ENCODE measurements at regions not wholly inside any gene's neighbourhood (a gene's known extent, or its start where the extent isn't known, plus 50 kb on each side); places are given as distances from the start of the nearest gene placed in this dataset.

- TF ChIP-seq, protein P1, sequence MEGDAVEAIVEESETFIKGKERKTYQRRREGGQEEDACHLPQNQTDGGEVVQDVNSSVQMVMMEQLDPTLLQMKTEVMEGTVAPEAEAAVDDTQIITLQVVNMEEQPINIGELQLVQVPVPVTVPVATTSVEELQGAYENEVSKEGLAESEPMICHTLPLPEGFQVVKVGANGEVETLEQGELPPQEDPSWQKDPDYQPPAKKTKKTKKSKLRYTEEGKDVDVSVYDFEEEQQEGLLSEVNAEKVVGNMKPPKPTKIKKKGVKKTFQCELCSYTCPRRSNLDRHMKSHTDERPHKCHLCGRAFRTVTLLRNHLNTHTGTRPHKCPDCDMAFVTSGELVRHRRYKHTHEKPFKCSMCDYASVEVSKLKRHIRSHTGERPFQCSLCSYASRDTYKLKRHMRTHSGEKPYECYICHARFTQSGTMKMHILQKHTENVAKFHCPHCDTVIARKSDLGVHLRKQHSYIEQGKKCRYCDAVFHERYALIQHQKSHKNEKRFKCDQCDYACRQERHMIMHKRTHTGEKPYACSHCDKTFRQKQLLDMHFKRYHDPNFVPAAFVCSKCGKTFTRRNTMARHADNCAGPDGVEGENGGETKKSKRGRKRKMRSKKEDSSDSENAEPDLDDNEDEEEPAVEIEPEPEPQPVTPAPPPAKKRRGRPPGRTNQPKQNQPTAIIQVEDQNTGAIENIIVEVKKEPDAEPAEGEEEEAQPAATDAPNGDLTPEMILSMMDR (IDR thresholded peaks at IDR 0.05; ENCODE audit: insufficient read depth, low read length): peak; percentile 8
- peak; percentile 89 for DNase-seq (ENCODE audit: low read depth)
- H3K4me3 ChIP-seq (ENCODE audit: low read depth, low read length): no peak overlapping the region
Observed at GRCh38 chr4:4659871-4660651, 118.2 kb upstream of the STX18 start.

DNA sequence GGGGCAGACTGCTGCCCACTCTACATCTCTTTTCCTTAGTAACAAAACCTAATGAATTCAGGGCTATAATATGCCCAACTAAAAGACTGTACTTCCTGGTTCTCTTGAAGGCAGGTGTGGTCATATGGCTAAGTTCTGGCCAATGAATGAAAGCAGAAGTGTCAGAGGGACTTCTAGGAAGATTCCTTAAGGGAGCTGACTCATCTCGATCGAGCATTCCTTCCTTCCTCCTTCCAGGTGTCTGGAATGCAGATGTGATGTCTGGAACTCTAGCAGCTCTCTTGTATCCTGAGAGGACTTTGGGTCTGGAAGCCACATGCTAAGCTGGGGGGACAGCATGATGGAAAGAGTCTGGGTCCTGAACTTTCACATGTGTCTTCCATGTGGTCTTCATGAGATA, 116.2 kb upstream of the STX18 start:
- no peak for DNase-seq (ENCODE audit: low read depth)
- TF ChIP-seq, protein P1 (IDR thresholded peaks at IDR 0.05; ENCODE audit: insufficient read depth, low read length): no peak
- no peak overlapping the region for H3K4me3 ChIP-seq (ENCODE audit: low read depth, low read length)

GRCh38 chr4:4656977-4657376, 115.1 kb upstream of the STX18 start:
- TF ChIP-seq, protein P1 (IDR thresholded peaks at IDR 0.05; ENCODE audit: insufficient read depth, low read length): no peak
- no peak for DNase-seq (ENCODE audit: low read depth)
- no peak overlapping the region for H3K4me3 ChIP-seq (ENCODE audit: low read depth, low read length)

DNA sequence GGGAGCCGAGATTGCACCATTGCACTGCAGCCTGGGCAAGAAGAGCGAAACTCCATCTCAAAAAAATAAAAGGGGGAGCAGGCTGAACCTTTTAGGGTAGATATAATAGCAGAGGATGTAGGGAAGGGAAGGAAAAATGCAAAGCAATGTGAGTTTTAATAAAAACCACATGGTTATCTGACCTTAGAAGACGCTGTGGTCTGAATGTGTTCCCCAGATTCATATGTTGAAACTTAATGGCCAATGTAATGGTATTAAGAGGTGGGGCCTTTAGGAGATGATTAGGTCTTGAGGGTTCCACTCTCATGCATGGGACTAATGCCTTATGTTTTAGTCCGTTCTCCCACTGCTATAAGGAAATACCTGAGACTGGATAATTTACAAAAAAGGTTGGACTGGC, 114.1 kb upstream of the STX18 start:
- DNase-seq (ENCODE audit: low read depth): no peak
- TF ChIP-seq, protein P1 (IDR thresholded peaks at IDR 0.05; ENCODE audit: insufficient read depth, low read length): no peak
- H3K4me3 ChIP-seq (ENCODE audit: low read depth, low read length): no peak overlapping the region

- H3K4me3 ChIP-seq (ENCODE audit: low read depth, low read length): no peak overlapping the region
- no peak for DNase-seq (ENCODE audit: low read depth)
- TF ChIP-seq, protein P1 (IDR thresholded peaks at IDR 0.05; ENCODE audit: insufficient read depth, low read length): no peak
Observed at GRCh38 chr4:4655011-4655410, 113.2 kb upstream of the STX18 start.

DNA sequence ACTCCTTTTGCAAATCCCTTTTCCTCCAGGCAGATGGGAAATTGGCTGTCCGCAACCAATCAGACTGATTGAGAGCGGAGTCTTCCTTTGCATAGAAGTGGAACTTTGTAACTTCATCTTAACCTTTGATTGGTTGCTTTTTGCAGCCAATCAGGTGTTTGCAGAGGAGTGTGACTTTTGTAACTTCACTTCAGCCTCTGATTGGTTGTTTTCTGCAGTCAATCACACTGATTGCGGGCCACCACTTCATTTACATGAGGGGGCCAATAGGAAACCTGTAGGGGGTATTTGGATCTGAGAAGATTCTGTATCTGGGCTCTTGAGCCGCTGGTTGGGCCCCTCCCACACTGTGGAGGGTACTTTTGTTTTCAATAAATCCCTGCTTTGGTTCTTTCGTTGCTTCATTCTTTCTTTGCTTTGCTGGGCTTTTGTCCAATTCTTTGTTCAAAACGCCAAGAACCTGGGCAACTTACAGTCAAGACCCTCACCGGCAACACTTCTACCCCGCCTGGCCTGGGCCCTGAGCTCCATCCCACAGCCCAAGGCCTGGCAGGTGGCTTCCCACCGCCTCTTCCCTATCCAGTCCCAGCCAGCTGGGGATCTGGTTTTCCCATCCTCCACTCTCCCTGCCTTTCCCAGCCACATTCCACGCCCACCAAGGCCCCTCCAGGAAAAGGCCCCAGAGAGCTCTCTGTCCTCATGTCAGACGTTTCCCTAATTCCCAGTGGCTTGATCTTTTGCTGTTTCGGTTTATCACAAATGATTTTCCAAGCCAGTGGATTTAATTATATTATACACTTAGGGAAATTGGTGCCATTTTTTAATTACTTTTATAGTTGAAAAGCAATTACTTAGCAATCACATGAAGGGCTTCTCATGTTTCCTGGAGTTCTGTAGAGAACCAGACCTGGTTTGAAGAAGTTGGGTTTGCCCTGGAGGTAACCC, 110.2 kb upstream of the STX18 start:
- TF ChIP-seq, protein P1 (IDR thresholded peaks at IDR 0.05; ENCODE audit: insufficient read depth, low read length): no peak
- no peak overlapping the region for H3K4me3 ChIP-seq (ENCODE audit: low read depth, low read length)
- no peak for DNase-seq (ENCODE audit: low read depth)
